Stimulated activated CD4-positive, alpha-beta T cell treated with anti-CD3 and anti-CD28 coated beads, Interleukin-12 subunit alpha, Interleukin-12 subunit beta, amount 100 ng/mL, for 24 hours (primary cell): ENCODE measurements at regions not wholly inside any gene's neighbourhood (a gene's known extent, or its start where the extent isn't known, plus 50 kb on each side); places are given as distances from the start of the nearest gene placed in this dataset.

Source experiments
- DNase-seq, 2 experiments: peaks; one replicate each; pipeline ENCODE4 v3.0.0-alpha.2; 2020; ENCODE audit warnings: low read depth in 2 of 2

- no peak for DNase-seq
Observed at GRCh38 chr3:159127021-159127392, 325.2 kb downstream of the MFSD1 start.

GRCh38 chr3:159128628-159129027 lies 326.8 kb downstream of the MFSD1 start:
- no peak for DNase-seq

- DNase-seq = no peak
Observed at GRCh38 chr3:159130108-159130507, 328.3 kb downstream of the MFSD1 start.

DNA sequence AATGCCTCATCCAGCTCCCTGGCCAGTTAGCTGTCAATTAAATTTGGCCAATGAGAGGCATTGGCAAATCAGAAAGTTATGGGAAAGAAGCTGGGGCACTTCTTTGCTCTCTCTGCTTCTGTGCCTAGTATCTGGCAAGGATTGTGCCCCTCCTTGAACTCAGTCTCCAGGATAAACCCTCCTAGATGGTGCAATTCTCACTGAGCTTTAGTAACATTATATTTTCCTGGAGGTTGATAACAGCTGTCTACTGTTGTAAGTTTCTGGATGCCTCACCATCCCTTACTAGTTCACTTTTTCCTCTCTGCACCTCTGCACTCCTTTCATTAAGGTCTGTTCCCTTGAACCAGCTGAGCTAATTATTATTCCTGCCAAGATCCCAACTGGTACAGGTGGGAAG lies 329.5 kb downstream of the MFSD1 start:
- DNase-seq = no peak

DNA sequence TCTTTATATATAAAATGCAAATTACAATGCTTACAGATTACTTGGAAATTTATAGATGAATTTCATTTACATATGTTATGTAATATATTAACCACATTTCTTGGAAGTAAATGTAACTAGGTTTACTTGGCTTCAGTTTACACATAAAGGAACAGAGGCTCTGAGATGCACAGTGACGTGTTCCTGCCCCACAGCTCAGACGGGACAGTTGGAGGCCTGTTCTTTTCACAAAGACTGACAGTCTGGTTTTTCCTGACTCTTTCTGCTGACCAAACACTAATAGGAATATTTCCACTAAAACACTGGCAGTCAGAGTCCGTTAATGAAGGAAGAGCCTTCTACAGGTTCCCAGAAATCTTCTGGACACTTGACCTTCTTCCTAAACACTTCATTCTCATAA lies 336.1 kb downstream of the MFSD1 start:
- no peak for DNase-seq

- no peak for DNase-seq
Observed at GRCh38 chr3:159139326-159139725, 337.5 kb downstream of the MFSD1 start.

DNA sequence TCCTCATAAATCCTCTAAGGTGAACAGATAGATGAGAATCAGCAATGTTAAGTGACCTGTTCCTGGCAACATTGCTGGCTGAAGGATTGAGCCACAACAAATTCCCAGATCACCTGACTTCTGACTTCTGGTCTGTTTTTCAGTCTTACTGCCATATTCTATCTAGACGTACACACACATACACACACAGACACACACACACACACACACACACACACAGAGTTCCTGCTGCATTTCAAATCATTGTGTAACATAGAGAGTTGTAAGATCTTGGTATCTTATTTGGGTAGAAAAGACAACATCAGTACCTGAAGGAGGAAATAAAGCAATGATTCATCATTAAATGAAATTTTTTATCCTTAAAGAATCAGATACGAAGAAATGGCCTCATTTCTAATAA lies 342.6 kb downstream of the MFSD1 start:
- DNase-seq = no peak

GRCh38 chr3:159144891-159145290 lies 343.0 kb downstream of the MFSD1 start:
- DNase-seq = no peak

GRCh38 chr3:159146392-159146791 lies 344.5 kb downstream of the MFSD1 start:
- no peak for DNase-seq

DNA sequence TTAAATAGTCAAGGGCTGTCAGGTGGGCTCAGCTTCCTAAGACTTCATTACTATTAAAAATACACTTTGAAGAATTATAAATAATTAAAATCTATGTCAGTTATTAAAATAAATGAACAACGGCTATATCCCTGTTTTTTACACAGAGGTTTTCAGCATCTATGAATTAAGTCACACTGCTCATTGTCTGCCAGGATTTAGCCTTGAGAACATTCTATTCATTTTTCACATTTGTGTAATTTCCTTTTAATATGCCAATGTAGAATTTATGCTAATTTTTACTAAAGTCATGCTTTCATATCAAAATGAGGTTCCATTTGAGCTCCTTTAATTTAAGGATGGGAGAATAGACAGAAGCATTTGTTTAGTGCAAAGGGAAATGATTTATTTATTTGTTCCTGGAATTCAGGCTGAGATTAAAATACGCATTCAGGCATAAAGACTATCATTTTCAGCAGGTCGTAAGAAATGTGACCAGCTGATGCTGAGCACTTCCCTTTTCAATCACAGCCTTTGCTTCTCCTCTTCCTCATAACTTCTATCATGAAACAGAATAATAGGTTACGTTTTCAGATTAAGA lies 345.1 kb downstream of the MFSD1 start:
- DNase-seq = no peak

DNA sequence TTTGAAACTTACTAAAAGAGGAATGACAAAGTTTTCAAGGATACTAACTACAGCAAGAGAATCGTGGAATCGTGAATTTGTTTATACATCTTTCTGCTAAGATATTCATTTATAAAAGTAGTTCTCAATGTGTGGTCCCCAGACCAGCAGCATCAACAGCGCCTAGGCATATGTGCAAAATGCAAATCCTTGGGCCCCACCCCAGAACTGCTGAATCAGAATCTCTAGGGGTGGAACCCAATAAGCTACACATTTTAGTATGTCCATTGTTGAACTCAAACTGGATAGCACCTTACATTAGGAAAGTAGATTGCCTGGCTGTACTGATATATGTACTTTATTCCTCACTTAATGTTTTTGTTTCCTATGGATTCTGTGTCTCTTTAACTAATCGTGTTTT lies 346.0 kb downstream of the MFSD1 start:
- no peak for DNase-seq

DNA sequence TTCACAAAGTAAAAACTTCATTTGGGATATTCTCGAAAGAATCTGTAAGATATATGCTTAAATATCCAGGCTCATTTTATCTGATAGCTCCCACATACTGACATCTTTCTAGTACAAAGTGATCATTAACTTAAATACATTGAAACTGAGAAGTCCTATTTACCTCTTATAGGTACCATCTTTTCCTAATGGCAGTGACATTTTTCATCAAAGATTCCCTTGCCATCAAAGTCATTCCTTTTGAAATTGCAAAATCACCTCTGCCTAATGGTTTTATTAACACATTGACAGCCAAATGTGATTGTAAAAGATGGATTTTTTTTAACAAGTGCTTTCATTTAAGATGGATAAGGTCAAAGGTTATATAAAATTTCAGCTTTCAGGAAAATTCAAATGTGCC lies 346.6 kb downstream of the MFSD1 start:
- no peak for DNase-seq

- DNase-seq = no peak
Observed at GRCh38 chr3:159149131-159149530, 347.3 kb downstream of the MFSD1 start.

DNA sequence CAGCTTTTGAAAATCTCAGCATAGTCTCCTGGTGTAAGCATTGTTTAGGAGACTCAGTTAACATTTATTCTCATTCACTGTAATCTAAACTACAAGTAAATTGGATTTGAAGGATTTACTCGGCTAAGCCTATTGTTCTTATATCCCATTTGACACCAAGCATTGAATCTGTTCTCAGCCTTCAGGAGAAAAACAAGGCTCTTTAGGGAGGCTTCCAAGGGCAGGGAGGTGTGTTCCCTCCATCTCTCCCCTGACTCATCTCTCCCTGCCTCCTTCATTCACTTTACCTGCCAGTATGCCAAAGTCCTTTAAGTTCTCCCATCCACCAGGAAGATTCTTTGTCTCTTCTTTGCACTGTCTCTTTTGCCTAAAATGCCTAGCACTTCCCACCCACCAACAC lies 347.8 kb downstream of the MFSD1 start:
- no peak for DNase-seq

- DNase-seq = no peak
Observed at GRCh38 chr3:159150180-159150579, 348.3 kb downstream of the MFSD1 start.

GRCh38 chr3:159151130-159151529 lies 349.3 kb downstream of the MFSD1 start:
- no peak for DNase-seq

- no peak for DNase-seq
Observed at GRCh38 chr3:159157275-159157674, 355.4 kb downstream of the MFSD1 start.

DNA sequence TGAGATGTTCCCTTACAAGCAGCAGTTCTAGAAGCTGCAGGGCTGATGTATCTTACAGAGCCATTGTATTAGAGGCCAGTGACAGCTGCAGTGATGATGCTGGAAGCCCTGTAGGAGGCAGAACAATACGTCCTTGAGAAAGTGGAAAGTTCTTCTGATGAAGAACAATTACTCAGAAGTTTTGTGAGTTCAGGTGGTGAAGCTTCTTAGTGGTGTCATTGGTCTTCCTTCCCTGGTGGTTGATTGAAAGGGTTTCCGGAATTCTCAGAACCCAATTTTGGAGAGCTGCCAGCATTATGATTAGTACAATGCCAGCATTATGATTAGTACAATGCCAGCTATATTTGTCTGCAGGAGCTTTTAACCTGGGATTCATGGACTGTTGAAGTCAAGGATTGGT lies 356.4 kb downstream of the MFSD1 start:
- no peak for DNase-seq

GRCh38 chr3:159158801-159159200 lies 356.9 kb downstream of the MFSD1 start:
- no peak for DNase-seq

DNA sequence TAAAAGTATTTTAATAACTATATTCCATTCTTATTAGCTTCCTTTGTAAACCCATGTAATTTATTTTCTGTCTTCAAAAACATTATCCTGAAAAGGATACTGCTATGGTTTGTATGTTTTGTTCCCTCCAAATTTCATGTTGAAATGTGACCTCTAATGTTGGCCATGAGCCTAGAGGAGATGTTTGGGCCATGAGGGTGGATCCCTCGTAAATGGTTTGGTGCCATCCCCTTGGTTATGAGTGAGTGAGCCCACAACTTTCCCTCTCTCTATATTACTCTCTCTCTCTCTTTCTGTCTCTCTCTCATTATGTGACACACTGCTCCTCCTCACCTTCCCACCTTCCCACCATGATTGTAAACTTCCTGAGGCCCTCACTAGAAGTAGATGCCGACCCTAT lies 357.7 kb downstream of the MFSD1 start:
- no peak for DNase-seq

DNA sequence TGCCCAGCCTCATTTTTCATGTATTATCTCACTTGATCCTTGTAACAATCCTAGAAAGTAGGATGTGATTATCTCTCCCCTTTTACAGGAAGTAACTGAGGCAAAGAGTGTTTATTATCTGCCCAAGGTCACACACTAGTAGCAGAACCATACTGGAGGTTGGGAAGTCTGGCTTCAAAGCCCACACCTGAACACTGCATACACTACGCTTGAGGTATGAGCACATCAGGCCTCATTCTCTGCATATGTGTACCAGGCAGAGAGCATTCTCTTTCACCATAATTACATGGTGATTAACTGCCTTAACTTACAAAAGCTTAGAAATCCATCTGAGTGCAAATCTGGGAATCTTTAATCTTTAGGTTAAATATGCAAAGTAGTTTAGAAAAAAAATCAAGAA lies 361.8 kb downstream of the MFSD1 start:
- no peak for DNase-seq

GRCh38 chr3:159165961-159166360 lies 364.1 kb downstream of the MFSD1 start:
- no peak for DNase-seq

DNA sequence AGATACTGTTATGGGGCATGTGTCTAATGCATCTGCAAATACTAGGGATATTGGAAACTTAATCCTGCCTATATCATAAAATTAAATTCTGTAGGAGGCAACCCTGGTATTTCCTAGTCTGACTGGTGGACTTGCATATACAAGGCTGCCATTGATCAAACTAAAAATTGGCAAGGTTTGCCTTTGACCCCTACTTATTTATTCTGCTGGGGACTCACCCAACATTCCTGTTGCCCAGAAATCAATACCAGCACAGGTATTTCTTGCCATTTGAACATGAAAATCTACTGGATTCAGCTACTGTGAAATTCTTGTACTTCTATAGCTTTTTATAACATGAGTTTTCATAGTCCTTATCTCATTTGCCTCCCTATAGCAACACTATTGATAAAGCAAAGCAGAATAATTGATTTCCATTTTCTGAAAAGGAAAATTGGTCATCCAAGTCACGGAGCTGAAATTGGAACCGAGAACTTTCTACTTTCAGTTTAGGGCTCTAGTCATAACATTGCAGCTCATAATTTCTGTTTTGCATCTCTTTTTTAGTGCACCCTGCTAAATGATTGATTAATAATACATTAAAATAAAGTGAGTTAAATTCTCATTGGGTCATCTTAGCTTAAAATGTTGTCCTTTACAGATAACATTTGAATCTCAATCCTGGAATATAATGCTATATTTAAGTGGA lies 365.2 kb downstream of the MFSD1 start:
- DNase-seq = no peak

GRCh38 chr3:159168788-159169187 lies 366.9 kb downstream of the MFSD1 start:
- no peak for DNase-seq
